ENCODE measurements at regions not wholly inside any gene's neighbourhood (a gene's known extent, or its start where the extent isn't known, plus 50 kb on each side); places are given as distances from the start of the nearest gene placed in this dataset.

DNA sequence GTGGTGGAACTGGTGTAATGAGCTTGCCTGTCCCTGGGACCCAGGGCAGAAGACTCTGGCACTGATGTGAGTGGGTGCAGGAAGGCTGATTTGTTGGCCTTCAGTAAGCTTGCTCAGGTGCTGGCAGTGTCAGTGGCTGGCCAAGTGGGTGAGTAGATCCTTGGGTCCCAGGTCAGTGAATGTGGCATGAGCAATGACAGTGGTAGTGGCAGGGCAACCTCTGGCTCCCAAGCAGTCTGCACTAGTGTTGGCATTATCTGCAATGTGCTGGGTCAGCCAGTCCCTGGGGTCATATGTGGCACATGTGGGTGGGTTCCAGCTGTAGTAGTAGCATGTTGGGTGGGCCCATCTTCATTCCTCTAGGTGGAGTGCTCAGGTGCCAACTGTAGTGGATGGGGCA lies 640.9 kb upstream of the GRM3 start:
- TF ChIP-seq, protein P1, sequence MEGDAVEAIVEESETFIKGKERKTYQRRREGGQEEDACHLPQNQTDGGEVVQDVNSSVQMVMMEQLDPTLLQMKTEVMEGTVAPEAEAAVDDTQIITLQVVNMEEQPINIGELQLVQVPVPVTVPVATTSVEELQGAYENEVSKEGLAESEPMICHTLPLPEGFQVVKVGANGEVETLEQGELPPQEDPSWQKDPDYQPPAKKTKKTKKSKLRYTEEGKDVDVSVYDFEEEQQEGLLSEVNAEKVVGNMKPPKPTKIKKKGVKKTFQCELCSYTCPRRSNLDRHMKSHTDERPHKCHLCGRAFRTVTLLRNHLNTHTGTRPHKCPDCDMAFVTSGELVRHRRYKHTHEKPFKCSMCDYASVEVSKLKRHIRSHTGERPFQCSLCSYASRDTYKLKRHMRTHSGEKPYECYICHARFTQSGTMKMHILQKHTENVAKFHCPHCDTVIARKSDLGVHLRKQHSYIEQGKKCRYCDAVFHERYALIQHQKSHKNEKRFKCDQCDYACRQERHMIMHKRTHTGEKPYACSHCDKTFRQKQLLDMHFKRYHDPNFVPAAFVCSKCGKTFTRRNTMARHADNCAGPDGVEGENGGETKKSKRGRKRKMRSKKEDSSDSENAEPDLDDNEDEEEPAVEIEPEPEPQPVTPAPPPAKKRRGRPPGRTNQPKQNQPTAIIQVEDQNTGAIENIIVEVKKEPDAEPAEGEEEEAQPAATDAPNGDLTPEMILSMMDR (IDR thresholded peaks at IDR 0.05; ENCODE audit: insufficient read depth, low read length) = no peak
- no peak for TF ChIP-seq POLR2AphosphoS5 (IDR thresholded peaks at IDR 0.05; ENCODE audit: low read depth)

Data from HL-60 (cell line).